ENCODE measurements at regions not wholly inside any gene's neighbourhood (a gene's known extent, or its start where the extent isn't known, plus 50 kb on each side); places are given as distances from the start of the nearest gene placed in this dataset.
"Not testable (repeated sequence)": the region's sequence is repeated elsewhere in the genome, so short reads cannot be mapped to it uniquely, and the experiment has no call there.

DNA sequence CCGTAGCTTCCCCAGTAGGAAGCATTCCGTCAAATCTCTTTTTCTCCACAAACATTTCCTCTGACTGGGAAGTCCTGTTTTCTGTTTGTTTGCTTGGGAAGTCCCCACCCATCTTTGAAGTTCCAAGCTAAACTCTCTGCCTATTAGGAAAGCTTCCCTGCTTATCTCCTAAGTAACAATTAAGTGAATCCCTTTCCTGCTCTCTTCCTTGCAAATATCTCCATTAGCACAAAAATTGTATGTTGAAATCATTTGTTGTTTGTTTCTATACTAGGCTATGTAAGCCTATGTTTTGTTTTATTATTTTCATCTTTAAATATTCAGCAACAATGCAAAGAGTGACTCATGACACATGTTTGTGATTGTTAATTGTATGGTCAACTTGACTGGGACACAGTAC is 812.6 kb upstream of the LRATD1 start:
- H3K4me1 ChIP-seq, result no peaks in the 10 kb centered on the region
- DNase-seq, result no peak
- no peaks in the 10 kb centered on the region for H3K27me3 ChIP-seq
- no peak overlapping the region for H3K27ac ChIP-seq
- H3K9me3 ChIP-seq, result no peaks in the 10 kb centered on the region
- H3K36me3 ChIP-seq, result no peaks in the 10 kb centered on the region
- in situ Hi-C loops (cut with MboI; ENCODE audit: low sequenced_read_pairs in 4 of 4), result no loop called here
- intact Hi-C loops (cut with DNase I; ENCODE audit: low total_unique reads), result no loop called here
- no peak for ATAC-seq
- TF ChIP-seq, protein P1, sequence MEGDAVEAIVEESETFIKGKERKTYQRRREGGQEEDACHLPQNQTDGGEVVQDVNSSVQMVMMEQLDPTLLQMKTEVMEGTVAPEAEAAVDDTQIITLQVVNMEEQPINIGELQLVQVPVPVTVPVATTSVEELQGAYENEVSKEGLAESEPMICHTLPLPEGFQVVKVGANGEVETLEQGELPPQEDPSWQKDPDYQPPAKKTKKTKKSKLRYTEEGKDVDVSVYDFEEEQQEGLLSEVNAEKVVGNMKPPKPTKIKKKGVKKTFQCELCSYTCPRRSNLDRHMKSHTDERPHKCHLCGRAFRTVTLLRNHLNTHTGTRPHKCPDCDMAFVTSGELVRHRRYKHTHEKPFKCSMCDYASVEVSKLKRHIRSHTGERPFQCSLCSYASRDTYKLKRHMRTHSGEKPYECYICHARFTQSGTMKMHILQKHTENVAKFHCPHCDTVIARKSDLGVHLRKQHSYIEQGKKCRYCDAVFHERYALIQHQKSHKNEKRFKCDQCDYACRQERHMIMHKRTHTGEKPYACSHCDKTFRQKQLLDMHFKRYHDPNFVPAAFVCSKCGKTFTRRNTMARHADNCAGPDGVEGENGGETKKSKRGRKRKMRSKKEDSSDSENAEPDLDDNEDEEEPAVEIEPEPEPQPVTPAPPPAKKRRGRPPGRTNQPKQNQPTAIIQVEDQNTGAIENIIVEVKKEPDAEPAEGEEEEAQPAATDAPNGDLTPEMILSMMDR (IDR thresholded peaks at IDR 0.05 in 4 of 5, conservative IDR thresholded peaks at IDR 0.05 in 1 of 5), result no peak
- TF ChIP-seq POLR2A (IDR thresholded peaks at IDR 0.05), result no peak
- no peak overlapping the region for H3K4me3 ChIP-seq

DNA sequence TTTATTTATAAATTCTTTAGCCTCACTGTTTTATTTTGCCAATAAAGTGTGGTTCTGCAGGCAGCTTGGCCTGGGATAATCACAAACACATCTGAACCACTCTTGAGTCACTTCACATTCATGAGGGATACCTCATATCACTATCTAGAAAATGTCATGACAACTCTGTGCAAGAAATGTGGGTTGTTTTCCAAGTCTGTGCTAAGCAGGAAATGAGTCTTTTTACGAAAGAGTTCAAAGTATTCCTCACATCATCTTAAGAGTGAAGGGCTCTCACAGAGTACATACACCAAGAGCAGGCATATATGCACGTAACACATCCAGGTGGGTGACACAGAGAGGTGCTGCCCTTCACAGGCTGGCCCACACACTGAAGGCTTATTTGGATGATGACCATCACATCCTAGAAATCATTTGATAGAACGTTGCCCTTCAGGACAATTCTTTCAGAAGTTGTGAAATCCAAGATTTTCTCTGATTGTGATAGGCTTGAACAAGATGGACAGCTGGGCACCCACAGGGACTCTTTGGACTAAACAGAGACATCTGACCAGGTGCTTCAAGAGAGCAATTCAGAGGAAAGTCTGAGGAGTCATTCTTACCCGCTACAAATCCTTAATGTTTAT is 811.1 kb upstream of the LRATD1 start:
- intact Hi-C loops (cut with DNase I; ENCODE audit: low total_unique reads), result no loop called here
- no peaks in the 10 kb centered on the region for H3K9me3 ChIP-seq
- no peak for TF ChIP-seq POLR2A (IDR thresholded peaks at IDR 0.05)
- TF ChIP-seq, protein P1 (IDR thresholded peaks at IDR 0.05 in 4 of 5, conservative IDR thresholded peaks at IDR 0.05 in 1 of 5), result no peak
- no peaks in the 10 kb centered on the region for H3K4me1 ChIP-seq
- H3K4me3 ChIP-seq, result no peak overlapping the region
- in situ Hi-C loops (cut with MboI; ENCODE audit: low sequenced_read_pairs in 4 of 4), result no loop called here
- no peaks in the 10 kb centered on the region for H3K36me3 ChIP-seq
- DNase-seq (no peak), ATAC-seq (no peak)
- no peak overlapping the region for H3K27ac ChIP-seq
- no peaks in the 10 kb centered on the region for H3K27me3 ChIP-seq

DNA sequence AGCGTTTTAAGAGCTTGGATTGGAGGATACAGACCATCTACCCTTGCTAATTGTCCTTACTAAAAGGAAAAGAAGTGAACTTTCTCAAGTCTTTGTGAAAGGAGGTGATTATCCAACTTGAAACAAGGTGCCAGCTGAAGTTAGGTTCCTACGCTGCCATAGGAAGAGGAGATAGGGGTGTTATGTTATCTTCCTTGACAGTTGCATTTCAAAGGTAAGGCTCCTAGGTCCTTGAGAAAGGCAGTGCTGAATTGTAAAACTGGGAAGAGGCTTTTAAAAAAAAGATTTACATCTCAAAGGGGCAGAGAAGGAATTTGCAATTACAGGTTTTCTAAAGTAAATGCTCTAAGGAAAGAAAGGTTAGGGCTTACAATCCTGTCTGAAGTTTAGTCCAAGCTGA is 810.2 kb upstream of the LRATD1 start:
- H3K27ac ChIP-seq, result no peak overlapping the region
- intact Hi-C loops (cut with DNase I; ENCODE audit: low total_unique reads) (no loop called here), in situ Hi-C loops (cut with MboI; ENCODE audit: low sequenced_read_pairs in 4 of 4) (no loop called here)
- DNase-seq, result no peak
- no peaks in the 10 kb centered on the region for H3K27me3 ChIP-seq
- H3K36me3 ChIP-seq, result no peaks in the 10 kb centered on the region
- no peaks in the 10 kb centered on the region for H3K4me1 ChIP-seq
- no peak for ATAC-seq
- no peaks in the 10 kb centered on the region for H3K9me3 ChIP-seq
- H3K4me3 ChIP-seq, result no peak overlapping the region
- TF ChIP-seq, protein P1 (IDR thresholded peaks at IDR 0.05 in 4 of 5, conservative IDR thresholded peaks at IDR 0.05 in 1 of 5), result no peak
- TF ChIP-seq POLR2A (IDR thresholded peaks at IDR 0.05), result no peak

DNA sequence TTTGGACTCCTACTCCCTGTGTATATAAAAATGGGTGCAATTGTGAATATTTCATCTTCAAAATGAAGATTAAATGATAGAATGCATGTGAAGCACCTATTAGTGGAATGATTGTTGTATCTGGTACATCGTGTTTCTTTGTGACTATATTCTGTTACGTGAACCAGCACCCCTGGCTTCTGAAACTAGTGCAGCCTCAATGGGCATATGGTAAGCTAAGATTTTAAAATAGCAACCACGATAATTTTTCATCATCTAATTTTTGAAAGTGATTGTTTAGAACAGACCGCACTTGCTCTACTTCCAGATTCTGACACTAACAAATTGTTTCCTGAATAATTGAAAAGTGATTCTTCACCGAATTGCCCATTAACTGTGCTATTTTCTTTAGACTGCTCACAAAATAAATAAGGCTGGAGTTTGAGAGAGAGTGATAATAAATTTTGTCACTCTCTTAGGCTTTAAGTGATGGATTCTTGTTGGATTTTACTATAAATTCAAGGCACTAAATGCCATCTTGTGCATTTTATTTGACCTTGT is 806.1 kb upstream of the LRATD1 start:
- Histone ChIP-seq H3K4me1 (no peaks in the 10 kb centered on the region), H3K27ac (no peak overlapping the region), H3K4me3 (no peak overlapping the region), H3K36me3 (no peaks in the 10 kb centered on the region), H3K27me3 (no peaks in the 10 kb centered on the region), H3K9me3 (no peaks in the 10 kb centered on the region)
- intact Hi-C loops (cut with DNase I; ENCODE audit: low total_unique reads), result no loop called here
- in situ Hi-C loops (cut with MboI; ENCODE audit: low sequenced_read_pairs in 4 of 4), result no loop called here
- TF ChIP-seq POLR2A (IDR thresholded peaks at IDR 0.05), result no peak
- TF ChIP-seq, protein P1 (IDR thresholded peaks at IDR 0.05 in 4 of 5, conservative IDR thresholded peaks at IDR 0.05 in 1 of 5), result no peak
- DNase-seq (no peak), ATAC-seq (no peak)

DNA sequence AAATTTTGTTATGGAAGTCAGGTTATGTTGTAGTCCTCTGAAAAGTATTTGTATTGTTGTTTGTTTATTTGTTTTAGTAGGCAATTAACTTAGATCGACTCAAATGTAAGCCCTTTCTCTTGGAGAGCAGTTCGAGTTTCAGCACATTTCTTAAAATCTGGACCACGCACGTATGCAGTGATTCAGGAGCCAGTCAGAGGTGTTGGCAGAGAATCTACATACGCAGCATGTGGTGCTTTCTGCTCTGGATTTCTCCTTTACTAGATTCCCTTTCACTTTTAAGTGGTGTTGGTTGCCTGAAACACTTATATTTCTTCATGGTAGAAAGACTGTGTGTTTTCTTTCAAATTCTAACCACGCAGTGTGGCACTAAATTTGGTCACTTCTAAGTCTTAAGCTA is 773.9 kb upstream of the LRATD1 start:
- Histone ChIP-seq H3K27ac (no peak overlapping the region), H3K4me3 (no peak overlapping the region), H3K36me3 (no peaks in the 10 kb centered on the region), H3K4me1 (no peaks in the 10 kb centered on the region), H3K9me3 (no peaks in the 10 kb centered on the region), H3K27me3 (no peaks in the 10 kb centered on the region)
- intact Hi-C loops (cut with DNase I; ENCODE audit: low total_unique reads) (no loop called here), in situ Hi-C loops (cut with MboI; ENCODE audit: low sequenced_read_pairs in 4 of 4) (no loop called here)
- DNase-seq (no peak), ATAC-seq (no peak)
- TF ChIP-seq, protein P1 (IDR thresholded peaks at IDR 0.05 in 4 of 5, conservative IDR thresholded peaks at IDR 0.05 in 1 of 5), result no peak
- TF ChIP-seq POLR2A (IDR thresholded peaks at IDR 0.05), result no peak

DNA sequence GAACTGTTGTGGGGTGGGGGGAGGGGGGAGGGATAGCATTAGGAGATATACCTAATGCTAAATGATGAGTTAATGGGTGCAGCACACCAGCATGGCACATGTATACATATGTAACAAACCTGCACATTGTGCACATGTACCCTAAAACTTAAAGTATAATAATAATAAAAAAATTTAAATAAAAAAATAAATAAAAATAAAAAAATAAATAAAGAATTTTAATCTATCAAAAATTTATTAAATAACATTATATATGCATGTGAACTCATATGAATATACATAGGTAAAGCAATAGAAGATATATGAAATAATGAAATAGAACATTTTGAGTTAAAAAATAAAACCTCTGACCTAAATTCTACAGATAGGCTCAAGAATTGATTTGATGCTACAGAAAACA is 764.2 kb upstream of the LRATD1 start:
- ATAC-seq; H3K4me3 ChIP-seq; H3K4me1 ChIP-seq; intact Hi-C loops (cut with DNase I; ENCODE audit: low total_unique reads); H3K27ac ChIP-seq; H3K9me3 ChIP-seq; H3K36me3 ChIP-seq; H3K27me3 ChIP-seq; DNase-seq; in situ Hi-C loops (cut with MboI; ENCODE audit: low sequenced_read_pairs in 4 of 4): not testable (repeated sequence)

All from gastrocnemius medialis (tissue), 4 donors.